Heart left ventricle (tissue), 13 donors: ENCODE measurements at regions not wholly inside any gene's neighbourhood (a gene's known extent, or its start where the extent isn't known, plus 50 kb on each side); places are given as distances from the start of the nearest gene placed in this dataset.

Source experiments
- CTCF ChIP-seq, 12 donors: fragments of 200-600 bp; sonication (generic) in 4 of 12; IDR thresholded peaks; one replicate each; pipeline versions ENCODE4 v1.5.0 to v1.8.0; 2018 to 2022; ENCODE audit warnings: antibody characterized with exemption in 12 of 12, mild to moderate bottlenecking in 5 of 12
- POLR2A ChIP-seq, 2 donors: fragments of 450-650 bp; IDR thresholded peaks; one replicate each; pipeline ENCODE4 v1.6.1; 2017; ENCODE audit warnings: antibody characterized with exemption in 2 of 2, mild to moderate bottlenecking in 2 of 2, moderate library complexity in 2 of 2
- donor health status: ischemic (EF 13 %, LVEDD 7.1; RV severe dilation, severe dysfunction).
- donor health status: DM: no; HTN: yes; CAD: no.
- donor health status: DM: no; HTN: no; CAD: no.
- donor health status: ischemic (EF 25% LVEDD 6.9; RV normal size, moderate dysfunction).
- donor health status: ischemic (EF 25% LVEDD 5.7; RV mildly dilated, moderate dysfunction).
- donor health status: ischemic (EF 35%, LVEDD 5.7; RV mildly dilated, moderate dysfunction).
- donor health status: nonischemic (EF 11% LVEDD 7.7; RV severe dilation, severe dysfunction).
- donor health status: DM: yes; HTN: yes; CAD: no.
- donor health status: PGD.
- donor health status: ischemic (EF 29% LVEDD 5.4; RV normal size, mild dysfunction).
- donor health status: nonischemic (EF 23%, LVEDD 6.1; RV moderate dilation, normal function).

DNA sequence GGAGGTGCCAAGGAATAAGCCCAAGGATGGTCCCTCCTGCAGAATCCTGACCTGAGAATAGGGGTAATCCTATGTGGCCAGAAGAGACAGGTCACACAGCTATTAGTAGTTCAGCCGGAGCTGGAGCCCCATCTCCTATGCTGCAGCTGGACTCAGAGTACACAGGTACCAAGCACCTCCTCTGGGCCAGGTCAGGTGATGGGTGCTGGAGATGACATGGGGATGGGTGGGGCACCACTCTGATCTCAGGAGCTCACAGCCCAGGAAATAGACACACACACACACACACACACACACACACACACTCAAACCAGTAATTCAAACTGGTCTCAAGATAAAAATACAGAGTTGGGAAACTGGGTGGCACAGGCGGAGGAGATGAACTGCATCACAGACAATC, 54.2 kb upstream of the SSBP3 start:
- TF ChIP-seq CTCF (IDR thresholded peaks at IDR 0.05): no peak
- TF ChIP-seq POLR2A (IDR thresholded peaks at IDR 0.05): no peak
